IMR-90 (cell line): ENCODE measurements at regions not wholly inside any gene's neighbourhood (a gene's known extent, or its start where the extent isn't known, plus 50 kb on each side); places are given as distances from the start of the nearest gene placed in this dataset.
"Not testable (repeated sequence)": the region's sequence is repeated elsewhere in the genome, so short reads cannot be mapped to it uniquely, and the experiment has no call there.

Experiments
- ATAC-seq: fragments of 200-7000 bp; cut with Tn5 transposase; 2 replicates; pipeline ENCODE4 v1.9.1; 2020; ENCODE audit warnings: low read depth, mild to moderate bottlenecking, moderate library complexity
- BruUV-seq: library from RNA; stranded (reverse); fragments of 400-500 nt; replicated peaks from 2 replicates; lab custom pipeline; 2021; lab: Mats Ljungman, UMichigan
- CTCF ChIA-PET: fragments of 300-600 bp; formaldehyde crosslinking; extraction: SDS; loops from one replicate; lab custom pipeline; 2021; ENCODE audit warnings: antibody characterized with exemption; lab: Yijun Ruan, JAX
- POLR2A ChIA-PET: fragments of 300-600 bp; sonication (Branson Sonifier 250); formaldehyde crosslinking; loops from one replicate; lab custom pipeline; 2022; ENCODE audit warnings: antibody characterized with exemption; ENCODE audit not compliant: unreplicated experiment; lab: Charles Lee
- DNase-seq: peaks from one replicate; pipeline ENCODE4 v3.0.0; 2013
- H2AFZ ChIP-seq: replicated peaks from 2 replicates; pipeline ENCODE3; 2013; ENCODE audit warnings: low read length, mild to moderate bottlenecking; ENCODE audit not compliant: poor library complexity
- H2AK5ac ChIP-seq: 2 replicates; pipeline ENCODE4 v1.6.1; 2013; ENCODE audit warnings: low read depth, low read length, inconsistent platforms
- H2AK9ac ChIP-seq: replicated peaks from 2 replicates; pipeline ENCODE3; 2013; ENCODE audit warnings: mild to moderate bottlenecking, low read depth, low read length, moderate library complexity; ENCODE audit not compliant: poor library complexity
- H2BK120ac ChIP-seq: 2 replicates; pipeline ENCODE4 v1.6.1; 2013; ENCODE audit warnings: low read depth, low read length, inconsistent platforms
- H2BK15ac ChIP-seq: 3 replicates; pipeline ENCODE4 v1.6.1; 2013; ENCODE audit warnings: low read depth, low read length, inconsistent platforms
- H2BK20ac ChIP-seq: 2 replicates; pipeline ENCODE4 v1.6.1; 2013; ENCODE audit warnings: low read depth, mild to moderate bottlenecking, inconsistent platforms, low read length, moderate library complexity
- H2BK5ac ChIP-seq: 2 replicates; pipeline ENCODE4 v1.6.1; 2013; ENCODE audit warnings: mild to moderate bottlenecking, low read depth, low read length, inconsistent platforms; ENCODE audit not compliant: poor library complexity, severe bottlenecking
- H3K14ac ChIP-seq: replicated peaks from 2 replicates; pipeline ENCODE4 v1.6.1; 2013; ENCODE audit warnings: low read depth, low read length, inconsistent platforms
- H3K18ac ChIP-seq: 2 replicates; pipeline ENCODE4 v1.6.1; 2013; ENCODE audit warnings: low read depth, low read length, control low read depth
- H3K23ac ChIP-seq: 2 replicates; pipeline ENCODE4 v1.6.1; 2013; ENCODE audit warnings: low read depth, low read length, inconsistent platforms
- H3K27ac ChIP-seq: 2 replicates; pipeline ENCODE4 v1.5.1; 2013; ENCODE audit warnings: mild to moderate bottlenecking, control low read depth, low read length; ENCODE audit not compliant: insufficient read depth
- H3K27me3 ChIP-seq: 2 replicates; pipeline ENCODE4 v1.6.1; 2013; ENCODE audit warnings: low read length; ENCODE audit not compliant: control insufficient read depth, insufficient read depth
- H3K36me3 ChIP-seq: 2 replicates; pipeline ENCODE4 v1.6.1; 2013; ENCODE audit warnings: low read length, mixed read lengths; ENCODE audit not compliant: control insufficient read depth, insufficient read depth
- H3K4ac ChIP-seq: 2 replicates; pipeline ENCODE4 v1.6.1; 2013; ENCODE audit warnings: low read depth, low read length, inconsistent platforms
- H3K4me1 ChIP-seq: 2 replicates; pipeline ENCODE4 v1.6.1; 2013; ENCODE audit warnings: low read length, mixed read lengths; ENCODE audit not compliant: control insufficient read depth, insufficient read depth
- H3K4me2 ChIP-seq: 2 replicates; pipeline ENCODE4 v1.6.1; 2013; ENCODE audit warnings: low read depth, mild to moderate bottlenecking, control low read depth, low read length, moderate library complexity
- H3K4me3 ChIP-seq: 2 replicates; pipeline ENCODE4 v1.5.1; 2013; ENCODE audit warnings: low read depth, mild to moderate bottlenecking, control low read depth, low read length, moderate library complexity; ENCODE audit not compliant: insufficient read depth
- H3K56ac ChIP-seq: 2 replicates; pipeline ENCODE4 v1.6.1; 2013; ENCODE audit warnings: low read length, inconsistent platforms; ENCODE audit not compliant: insufficient read depth; ENCODE audit errors: extremely low read depth
- H3K79me1 ChIP-seq, 2 experiments: 2 replicates each; pipeline ENCODE4 v1.6.1; 2013; ENCODE audit warnings: low read length in 2 of 2, inconsistent platforms in 1 of 2, low read depth in 1 of 2
- H3K9ac ChIP-seq: 2 replicates; pipeline ENCODE4 v1.6.1; 2013; ENCODE audit warnings: low read depth, low read length, control low read depth
- H3K9me1 ChIP-seq: 2 replicates; pipeline ENCODE4 v1.6.1; 2013; ENCODE audit warnings: low read length, inconsistent platforms; ENCODE audit not compliant: insufficient read depth
- H3K9me3 ChIP-seq: 2 replicates; pipeline ENCODE4 v1.6.1; 2013; ENCODE audit warnings: low read length; ENCODE audit not compliant: control insufficient read depth, insufficient read depth
- H4K20me1 ChIP-seq: 2 replicates; pipeline ENCODE4 v1.6.1; 2013; ENCODE audit warnings: low read length, inconsistent platforms; ENCODE audit not compliant: insufficient read depth
- H4K5ac ChIP-seq: 2 replicates; pipeline ENCODE4 v1.6.1; 2013; ENCODE audit warnings: mild to moderate bottlenecking, low read depth, low read length, control low read depth
- H4K8ac ChIP-seq, 2 experiments: 2 replicates each; pipeline ENCODE4 v1.6.1; 2013; ENCODE audit warnings: low read depth in 2 of 2, low read length in 2 of 2, control low read depth in 1 of 2, inconsistent platforms in 1 of 2
- H4K91ac ChIP-seq: 2 replicates; pipeline ENCODE4 v1.6.1; 2013; ENCODE audit warnings: low read depth, low read length, inconsistent platforms; ENCODE audit not compliant: insufficient read depth
- WGBS, 2 experiments: methylation state at CpG; one replicate each; pipeline versions ENCODE4 v1.1.5 to v1.1.7; 2013; ENCODE audit warnings: missing lambda C conversion rate in 2 of 2; ENCODE audit not compliant: insufficient read length in 1 of 2; ENCODE audit errors: extremely low coverage in 2 of 2; 5-methylcytosine and 5-hydroxymethylcytosine counted together
- dilution Hi-C: fragments of 300-500 bp; cut with HindIII; formaldehyde crosslinking; loops from one replicate; pipeline ENCODE4 v1.14.3; 2018; ENCODE audit warnings: low sequenced_read_pairs; ENCODE audit not compliant: unreplicated experiment
- in situ Hi-C: fragments of 300-500 bp; cut with MboI; formaldehyde crosslinking; loops from 3 replicates; pipeline ENCODE4 v1.14.3; 2019; ENCODE audit warnings: low sequenced_read_pairs, inconsistent platforms, mixed read lengths
- intact Hi-C: fragments of 100-400 bp; cut with micrococcal nuclease; formaldehyde crosslinking; loops from 2 replicates; pipeline ENCODE4 v1.10.0; 2022

- H3K14ac ChIP-seq, dilution Hi-C loops, H2AK5ac ChIP-seq, CTCF ChIA-PET, H3K9me1 ChIP-seq, H3K23ac ChIP-seq, intact Hi-C loops, H2BK15ac ChIP-seq, H2BK5ac ChIP-seq, H3K4me1 ChIP-seq, H2AK9ac ChIP-seq, H2BK120ac ChIP-seq, H3K9ac ChIP-seq, H3K4me2 ChIP-seq, H4K5ac ChIP-seq, H3K4ac ChIP-seq, H3K36me3 ChIP-seq, H4K20me1 ChIP-seq, H3K56ac ChIP-seq, DNase-seq, H2AFZ ChIP-seq, H3K18ac ChIP-seq, H3K27ac ChIP-seq, ATAC-seq, BruUV-seq, in situ Hi-C loops, H3K9me3 ChIP-seq, H4K91ac ChIP-seq, POLR2A ChIA-PET, H3K27me3 ChIP-seq, H2BK20ac ChIP-seq, H3K4me3 ChIP-seq, H3K79me1 ChIP-seq, H4K8ac ChIP-seq: not testable (repeated sequence)
- WGBS, 2 experiments: 89% methylated on average over 22 of the region's 51 CpGs; no CpG with 5 or more reads in 1 of the 2 experiments
These were observed 193.5 kb downstream of the ADCYAP1 start for GRCh38 chr18:1097991-1098735.
